CD4-positive, alpha-beta T cell treated with Interleukin-17A for 4 hours (primary cell): ENCODE measurements at regions not wholly inside any gene's neighbourhood (a gene's known extent, or its start where the extent isn't known, plus 50 kb on each side); places are given as distances from the start of the nearest gene placed in this dataset.

Experiments
- DNase-seq: peaks from one replicate; pipeline ENCODE4 v3.0.0-alpha.2; 2020; ENCODE audit warnings: mixed read lengths

DNA sequence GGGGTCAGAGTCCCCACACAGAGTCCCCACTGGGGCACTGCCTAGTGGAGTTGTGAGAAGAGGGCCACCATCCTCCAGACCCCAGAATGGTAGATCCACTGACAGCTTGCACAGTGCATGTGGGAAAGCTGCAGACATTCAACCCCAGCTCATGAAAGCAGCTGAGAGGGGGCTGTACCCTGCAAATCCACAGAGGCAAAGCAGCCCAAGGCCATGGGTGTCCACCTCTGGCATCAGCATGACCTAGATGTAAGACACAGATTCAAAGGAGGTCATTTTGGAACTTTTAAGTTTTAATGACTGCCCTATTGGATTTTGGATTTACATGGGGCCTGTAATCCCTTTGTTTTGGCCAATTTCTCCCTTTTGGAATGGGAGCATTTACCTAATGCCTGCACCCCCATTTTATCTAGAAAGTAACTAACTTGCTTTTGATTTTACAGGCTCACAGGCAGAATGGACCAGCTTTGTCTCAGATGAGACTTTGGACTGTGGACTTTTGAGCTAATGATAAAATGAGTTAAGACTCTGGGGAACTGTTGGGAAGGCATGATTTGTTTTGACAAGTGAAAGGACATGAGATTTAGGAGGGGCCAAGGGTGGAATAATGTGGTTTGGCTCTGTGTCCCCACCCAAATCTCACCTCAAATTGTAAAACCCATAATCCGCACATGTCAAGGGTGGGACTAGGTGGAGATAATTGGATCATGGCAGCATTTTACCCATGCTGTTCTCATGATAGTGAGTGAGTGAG lies 56.3 kb upstream of the ITGA1 start:
- no peak for DNase-seq

DNA sequence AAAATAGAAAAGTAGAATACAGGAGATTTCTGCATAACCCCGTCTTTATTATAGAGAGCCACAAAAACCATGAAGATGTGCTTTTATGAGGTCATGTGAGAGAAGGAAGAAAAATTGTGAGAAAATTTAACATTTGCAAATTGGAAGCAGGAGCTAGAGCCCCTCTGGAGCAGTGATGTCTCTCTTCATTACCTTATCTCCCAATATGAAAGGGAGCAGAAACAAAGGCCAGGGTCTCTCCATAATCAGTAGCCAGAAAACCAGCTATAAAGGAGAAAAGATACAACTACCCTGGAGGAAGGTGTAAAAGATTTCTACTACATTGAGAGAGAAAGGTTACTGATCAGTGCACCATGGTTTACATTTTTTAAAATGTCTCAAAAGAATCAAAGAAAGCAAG lies 53.2 kb upstream of the ITGA1 start:
- no peak for DNase-seq

DNA sequence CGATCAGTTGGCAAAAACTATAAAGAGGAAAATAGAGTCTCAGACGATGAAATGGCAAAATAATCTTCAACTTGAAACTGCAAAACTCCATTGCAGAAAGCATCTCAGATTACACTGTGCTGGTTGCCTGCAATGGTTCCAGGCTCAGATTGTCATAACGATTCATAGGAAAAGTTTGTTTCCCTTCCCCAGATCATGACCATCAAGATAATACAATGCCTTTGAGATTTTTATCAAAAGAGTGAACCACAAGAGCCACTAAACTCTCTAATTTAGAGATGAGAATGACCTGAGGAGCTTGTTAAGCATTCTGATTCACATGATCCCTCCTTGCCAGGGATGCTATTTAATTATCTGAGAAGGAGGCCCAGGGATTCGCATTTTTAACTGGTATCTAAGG lies 52.6 kb upstream of the ITGA1 start:
- no peak for DNase-seq
